Endodermal cell (in vitro differentiated cells): ENCODE measurements at regions not wholly inside any gene's neighbourhood (a gene's known extent, or its start where the extent isn't known, plus 50 kb on each side); places are given as distances from the start of the nearest gene placed in this dataset.
A peak's percentile ranks its signal among the peaks of the same experiment; 100 is the strongest.

ENCODE experiments used
- DNase-seq: peaks from one replicate; pipeline ENCODE4 v3.0.0-alpha.2; 2017
- H3K27ac ChIP-seq: 2 replicates; pipeline ENCODE4 v1.5.1; 2013; ENCODE audit warnings: mild to moderate bottlenecking, low read depth, low read length, moderate library complexity
- H3K27me3 ChIP-seq: 2 replicates; pipeline ENCODE4 v1.6.1; 2013; ENCODE audit warnings: mild to moderate bottlenecking, low read length, moderate library complexity; ENCODE audit not compliant: insufficient read depth, control insufficient read depth, poor library complexity, severe bottlenecking
- H3K36me3 ChIP-seq: 2 replicates; pipeline ENCODE4 v1.7.0; 2013; ENCODE audit warnings: mild to moderate bottlenecking, low read length, moderate library complexity; ENCODE audit not compliant: control insufficient read depth, insufficient read depth
- H3K4me1 ChIP-seq: one replicate; pipeline ENCODE4 v1.7.0; 2013; ENCODE audit warnings: low read length; ENCODE audit not compliant: control insufficient read depth, insufficient read depth
- H3K4me3 ChIP-seq: 2 replicates; pipeline ENCODE4 v1.5.1; 2013; ENCODE audit warnings: mild to moderate bottlenecking, low read length, moderate library complexity
- H3K9ac ChIP-seq: 2 replicates; pipeline ENCODE4 v1.6.1; 2013; ENCODE audit warnings: mild to moderate bottlenecking, low read length, moderate library complexity; ENCODE audit not compliant: poor library complexity, severe bottlenecking; ENCODE audit errors: extremely low read depth
- H3K9me3 ChIP-seq: 2 replicates; pipeline ENCODE4 v1.6.1; 2013; ENCODE audit warnings: mild to moderate bottlenecking, low read length, moderate library complexity; ENCODE audit not compliant: control insufficient read depth
- H3K27ac Mint-ChIP-seq: 2 replicates; pipeline ENCODE4 v1.8.0; 2020; ENCODE audit warnings: mixed read lengths
- H3K27me3 Mint-ChIP-seq: 2 replicates; pipeline ENCODE4 v1.8.0; 2021; ENCODE audit warnings: mild to moderate bottlenecking, mixed read lengths; ENCODE audit not compliant: insufficient read depth
- H3K36me3 Mint-ChIP-seq: 2 replicates; pipeline ENCODE4 v1.8.0; 2020; ENCODE audit warnings: low read depth, mixed read lengths
- H3K4me1 Mint-ChIP-seq: 2 replicates; pipeline ENCODE4 v1.8.0; 2020; ENCODE audit warnings: mixed read lengths
- H3K4me3 Mint-ChIP-seq: 2 replicates; pipeline ENCODE4 v1.8.0; 2020; ENCODE audit warnings: mild to moderate bottlenecking, moderate library complexity, mixed read lengths
- H3K9me3 Mint-ChIP-seq: 2 replicates; pipeline ENCODE4 v1.8.0; 2020; ENCODE audit warnings: mild to moderate bottlenecking, mixed read lengths
- CTCF ChIP-seq: fragments of 200-600 bp; sonication (generic); conservative IDR thresholded peaks from 2 replicates; pipeline ENCODE4 v1.5.0; 2021; ENCODE audit warnings: antibody characterized with exemption, mild to moderate bottlenecking
- WGBS, 2 experiments: methylation state at CpG; one replicate each; pipeline versions ENCODE4 v1.1.5 to v1.1.7; 2013; ENCODE audit warnings: missing lambda C conversion rate in 2 of 2, mixed read lengths in 1 of 2; ENCODE audit not compliant: insufficient coverage in 1 of 2, insufficient read length in 1 of 2; 5-methylcytosine and 5-hydroxymethylcytosine counted together

GRCh38 chr14:43764433-43764832 lies 742.6 kb downstream of the FSCB start:
- no peak overlapping the region for H3K27ac Mint-ChIP-seq
- 100% methylated on average over 1 of the region's 1 CpG; no CpG with 5 or more reads in 1 of the 2 experiments for WGBS, 2 experiments
- no peak overlapping the region for H3K4me3 ChIP-seq
- no peak for TF ChIP-seq CTCF
- no peaks in the 10 kb centered on the region for H3K4me1 Mint-ChIP-seq
- H3K36me3 ChIP-seq = no peaks in the 10 kb centered on the region
- DNase-seq = no peak
- H3K27ac ChIP-seq = no peak overlapping the region
- no peaks in the 10 kb centered on the region for H3K27me3 Mint-ChIP-seq
- no peaks in the 10 kb centered on the region for H3K36me3 Mint-ChIP-seq
- no peaks in the 10 kb centered on the region for H3K9me3 Mint-ChIP-seq
- H3K27me3 ChIP-seq = no peaks in the 10 kb centered on the region
- no peak overlapping the region for H3K4me3 Mint-ChIP-seq
- H3K4me1 ChIP-seq = no peaks in the 10 kb centered on the region
- H3K9ac ChIP-seq = no peak overlapping the region
- H3K9me3 ChIP-seq = no peaks in the 10 kb centered on the region

GRCh38 chr14:43755707-43756106 lies 751.4 kb downstream of the FSCB start:
- Mint-ChIP-seq H3K9me3 (peaks cover 8% of the 10 kb centered on the region), H3K4me3 (no peak overlapping the region), H3K27me3 (peaks cover 6% of the 10 kb centered on the region), H3K36me3 (no peaks in the 10 kb centered on the region), H3K4me1 (peaks cover 2% of the 10 kb centered on the region), H3K27ac (no peak overlapping the region)
- TF ChIP-seq CTCF = no peak
- Histone ChIP-seq H3K9me3 (no peaks in the 10 kb centered on the region), H3K27ac (no peak overlapping the region), H3K9ac (no peak overlapping the region), H3K27me3 (no peaks in the 10 kb centered on the region), H3K4me3 (no peak overlapping the region), H3K4me1 (no peaks in the 10 kb centered on the region), H3K36me3 (no peaks in the 10 kb centered on the region)
- DNase-seq = no peak
- 94 to 100% methylated on average over 2 to 4 of the region's 6 CpGs for WGBS, 2 experiments

GRCh38 chr14:43754838-43755237 lies 752.2 kb downstream of the FSCB start:
- H3K27me3 Mint-ChIP-seq = peaks cover 6% of the 10 kb centered on the region
- DNase-seq = peak; percentile 52
- no peak overlapping the region for H3K27ac ChIP-seq
- H3K4me3 ChIP-seq = no peak overlapping the region
- no peak overlapping the region for H3K9ac ChIP-seq
- no peaks in the 10 kb centered on the region for H3K9me3 ChIP-seq
- peaks cover 2% of the 10 kb centered on the region for H3K4me1 Mint-ChIP-seq
- H3K36me3 ChIP-seq = no peaks in the 10 kb centered on the region
- peaks cover 8% of the 10 kb centered on the region for H3K9me3 Mint-ChIP-seq
- no peak for TF ChIP-seq CTCF
- no peaks in the 10 kb centered on the region for H3K27me3 ChIP-seq
- no peak overlapping the region for H3K27ac Mint-ChIP-seq
- no peak overlapping the region for H3K4me3 Mint-ChIP-seq
- WGBS, 2 experiments = 74 to 79% methylated on average over 3 of the region's 3 CpGs
- H3K36me3 Mint-ChIP-seq = no peaks in the 10 kb centered on the region
- H3K4me1 ChIP-seq = no peaks in the 10 kb centered on the region
